HG03060 (cell line): ENCODE measurements at regions not wholly inside any gene's neighbourhood (a gene's known extent, or its start where the extent isn't known, plus 50 kb on each side); places are given as distances from the start of the nearest gene placed in this dataset.

Source experiments
- ATAC-seq: cut with Tn5 transposase; IDR thresholded peaks from one replicate; pipeline ENCODE4 v1.9.1; 2021; ENCODE audit warnings: low read depth, moderate number of reproducible peaks; ENCODE audit not compliant: unreplicated experiment

- no peak for ATAC-seq
These were observed 727.1 kb upstream of the TBX3 start for GRCh38 chr12:115411121-115411520.

DNA sequence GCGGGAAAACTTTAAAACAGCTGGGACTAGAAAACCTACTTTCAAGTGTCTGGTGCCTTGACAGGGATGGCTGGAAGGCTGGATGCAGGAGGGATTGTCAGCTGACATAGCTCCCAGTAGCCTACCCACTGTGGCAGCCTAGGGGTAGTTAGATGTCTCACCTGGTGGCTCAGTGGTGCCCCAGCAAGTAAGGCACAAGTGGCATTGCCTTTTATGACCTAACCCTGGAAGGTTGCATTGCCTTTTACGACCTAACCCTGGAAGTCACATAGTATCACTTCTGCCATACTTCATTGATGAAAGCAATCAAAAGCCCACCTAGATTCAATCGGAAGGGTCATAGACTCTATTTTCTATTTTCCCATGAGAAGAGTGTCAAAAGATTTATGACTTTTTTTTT, 724.7 kb upstream of the TBX3 start:
- no peak for ATAC-seq

DNA sequence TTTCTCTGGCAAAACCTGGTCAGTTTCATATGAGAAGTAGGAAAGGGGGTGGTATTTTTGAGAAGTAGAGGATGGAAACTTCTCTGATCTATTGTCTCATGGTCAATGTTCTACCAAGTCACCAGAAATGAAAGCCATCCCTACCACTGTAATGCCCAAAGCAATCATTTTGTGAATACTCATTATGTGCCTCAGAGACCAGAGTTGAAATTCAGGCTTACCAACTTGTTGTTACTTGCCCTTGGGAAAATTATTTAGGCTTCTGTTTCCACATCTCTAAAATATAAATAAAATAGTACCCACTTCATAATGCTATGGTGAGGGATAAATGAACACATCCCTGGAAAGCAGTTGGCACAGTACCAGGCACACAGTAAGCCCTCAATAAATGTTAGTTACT, 723.7 kb upstream of the TBX3 start:
- no peak for ATAC-seq

DNA sequence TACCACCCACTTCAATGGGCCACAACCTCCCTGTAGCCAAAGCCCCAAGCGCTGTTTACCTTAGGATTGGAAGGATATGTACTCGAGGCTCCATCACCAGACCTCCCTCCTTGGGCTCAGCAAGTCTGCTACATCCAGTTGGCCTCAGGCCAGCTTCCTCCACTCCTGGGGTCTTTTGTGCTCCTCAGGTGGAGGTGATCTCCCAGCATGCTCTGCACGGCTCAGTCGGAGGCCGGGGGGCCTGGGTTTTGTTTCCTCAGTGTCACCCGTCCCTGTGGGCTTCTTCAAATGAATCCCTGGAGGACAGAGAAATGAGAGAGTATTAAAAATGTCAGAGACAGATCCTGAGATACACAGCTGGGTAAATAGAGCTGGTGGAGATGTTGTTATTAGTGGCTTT, 723.1 kb upstream of the TBX3 start:
- no peak for ATAC-seq

GRCh38 chr12:115405471-115405860, 721.5 kb upstream of the TBX3 start:
- ATAC-seq, result no peak

DNA sequence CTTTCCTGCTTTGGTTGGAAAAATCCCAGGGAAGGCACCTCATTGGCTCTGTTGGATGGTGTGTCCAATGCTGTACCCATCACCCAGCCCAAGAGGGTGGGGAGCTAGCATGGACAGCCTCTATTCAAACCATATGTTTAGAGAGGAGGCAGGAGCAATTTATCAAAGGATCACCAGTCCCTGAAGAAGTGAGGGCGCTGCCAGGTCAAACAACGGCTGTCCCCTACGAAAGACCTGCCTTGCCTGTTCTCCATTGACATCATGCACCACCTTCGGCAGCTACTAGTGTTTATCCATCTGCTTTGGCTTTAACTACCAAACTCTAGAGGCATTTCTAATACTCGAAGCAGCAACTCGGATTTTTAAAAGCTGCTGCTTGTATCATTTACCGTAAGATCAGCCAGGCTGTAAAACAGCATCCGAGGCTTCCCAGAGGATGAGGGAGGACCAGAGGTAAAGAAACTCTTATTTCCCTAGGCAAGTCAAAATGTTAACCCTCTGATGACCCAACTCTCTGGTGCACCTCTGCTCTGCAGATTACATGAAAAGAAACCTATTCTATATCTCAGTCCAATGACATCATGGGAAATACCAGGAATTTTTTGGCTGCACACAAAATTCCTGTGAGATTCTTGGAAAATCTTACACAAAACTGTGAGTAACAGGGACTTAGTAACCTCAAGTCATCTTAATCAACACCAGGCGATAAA, 720.9 kb upstream of the TBX3 start:
- ATAC-seq, result no peak

DNA sequence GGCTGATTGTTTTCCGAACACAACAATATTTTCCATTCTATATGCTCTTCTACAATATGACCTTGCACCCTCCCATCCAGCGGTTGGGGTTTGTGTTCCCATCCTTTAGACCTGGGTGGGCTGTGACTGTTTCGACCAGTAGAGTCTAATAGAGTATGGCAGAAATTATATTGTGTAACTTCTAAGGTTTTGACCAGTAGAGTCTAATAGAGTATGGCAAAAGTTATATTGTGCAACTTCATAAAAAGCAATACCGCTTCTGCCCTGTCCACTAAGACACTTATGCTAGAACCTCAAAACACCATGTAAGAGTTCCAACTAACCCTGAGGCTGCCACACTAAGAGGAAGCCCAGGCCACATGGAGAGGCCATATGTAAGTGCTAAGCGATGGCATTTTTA, 719.7 kb upstream of the TBX3 start:
- no peak for ATAC-seq

DNA sequence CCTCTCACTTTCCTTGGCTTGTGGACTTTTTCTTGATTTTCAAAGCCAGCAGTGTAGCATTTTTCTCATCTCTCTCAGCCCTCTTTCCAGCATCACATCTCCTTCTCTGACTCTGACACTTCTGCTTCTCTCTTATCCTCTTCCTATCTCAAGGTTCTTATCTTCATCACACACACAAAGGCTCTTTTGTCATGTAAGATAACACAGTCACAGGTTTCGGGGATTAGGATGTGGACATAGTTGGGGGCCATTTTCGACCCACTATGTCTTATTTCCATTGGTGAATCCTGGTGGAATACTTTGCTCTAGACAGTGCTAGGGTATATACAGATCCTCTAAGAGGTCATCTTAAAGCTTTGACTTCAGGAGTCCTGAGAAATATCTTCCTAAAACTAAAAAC, 719.3 kb upstream of the TBX3 start:
- ATAC-seq, result no peak

DNA sequence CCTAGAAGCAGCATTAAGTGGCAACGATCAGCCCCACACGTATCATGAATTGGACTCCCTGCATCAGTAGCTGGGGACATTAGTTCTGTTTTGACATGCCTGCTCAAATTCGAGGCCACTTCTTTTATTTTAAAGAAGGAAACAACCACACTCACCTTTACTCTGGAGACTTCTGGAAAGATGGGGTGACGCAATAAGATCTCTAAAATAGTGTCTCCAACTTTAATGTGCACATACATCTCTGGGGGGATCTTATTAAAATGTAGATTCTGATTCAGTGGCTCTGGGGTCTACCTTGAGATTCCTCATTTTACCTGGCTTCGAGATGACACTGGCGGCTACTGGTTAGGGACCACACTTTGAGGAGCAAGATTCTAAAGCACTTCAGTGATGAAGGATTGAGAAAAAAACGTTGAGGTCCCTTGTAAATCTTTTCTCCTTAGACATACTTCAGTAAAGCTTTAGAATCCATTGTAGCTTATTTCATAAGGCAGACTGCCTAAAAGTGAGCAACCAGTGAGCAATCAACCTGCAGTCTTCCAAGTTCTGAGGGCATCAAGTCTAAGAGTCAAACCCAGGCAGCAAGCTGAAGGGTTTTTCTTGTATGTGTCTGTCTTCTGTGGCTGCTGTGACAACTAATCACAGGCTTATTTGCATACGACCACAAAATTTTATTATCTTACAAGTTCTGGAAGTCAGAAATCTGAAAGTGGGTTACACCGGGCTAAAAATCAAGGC, 718.6 kb upstream of the TBX3 start:
- ATAC-seq, result no peak

DNA sequence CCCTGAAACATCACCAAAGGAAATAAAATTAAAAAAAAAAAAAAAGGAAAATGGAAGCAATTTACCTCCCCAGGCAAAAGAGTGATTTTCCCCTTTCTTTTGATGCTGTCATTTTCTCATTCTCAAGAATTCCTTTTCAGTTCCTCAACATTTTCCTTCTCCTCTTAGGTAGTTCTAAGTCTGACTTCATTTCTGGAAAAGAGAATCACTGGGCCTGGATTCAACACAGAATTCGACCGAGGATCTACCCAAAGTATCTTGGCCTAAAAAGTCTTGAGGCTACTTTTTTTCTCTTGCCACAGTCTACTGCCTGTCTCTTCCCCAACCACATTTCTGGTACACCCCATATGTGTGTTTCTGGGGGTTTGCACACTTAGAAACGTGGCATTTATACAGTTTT, 717.8 kb upstream of the TBX3 start:
- ATAC-seq, result no peak

DNA sequence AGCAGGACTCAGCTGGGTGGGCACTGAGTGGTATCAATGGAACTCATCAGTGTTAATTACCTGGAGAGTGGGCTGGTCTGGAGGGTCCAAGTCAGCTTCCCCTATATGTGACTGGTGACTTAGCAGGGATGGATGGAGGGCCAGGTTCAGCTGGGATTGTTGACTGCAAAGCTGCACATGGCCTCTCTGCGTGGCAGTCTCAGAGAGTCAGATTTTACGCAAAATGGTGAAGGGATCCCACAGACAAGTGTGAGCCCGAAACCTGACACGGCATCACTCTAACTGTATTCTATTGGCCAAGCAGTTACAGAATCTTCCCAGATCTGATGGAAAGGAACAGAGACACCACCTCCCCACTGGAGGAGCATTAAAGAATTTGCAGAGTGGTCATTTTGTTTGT, 716.0 kb upstream of the TBX3 start:
- ATAC-seq, result no peak

DNA sequence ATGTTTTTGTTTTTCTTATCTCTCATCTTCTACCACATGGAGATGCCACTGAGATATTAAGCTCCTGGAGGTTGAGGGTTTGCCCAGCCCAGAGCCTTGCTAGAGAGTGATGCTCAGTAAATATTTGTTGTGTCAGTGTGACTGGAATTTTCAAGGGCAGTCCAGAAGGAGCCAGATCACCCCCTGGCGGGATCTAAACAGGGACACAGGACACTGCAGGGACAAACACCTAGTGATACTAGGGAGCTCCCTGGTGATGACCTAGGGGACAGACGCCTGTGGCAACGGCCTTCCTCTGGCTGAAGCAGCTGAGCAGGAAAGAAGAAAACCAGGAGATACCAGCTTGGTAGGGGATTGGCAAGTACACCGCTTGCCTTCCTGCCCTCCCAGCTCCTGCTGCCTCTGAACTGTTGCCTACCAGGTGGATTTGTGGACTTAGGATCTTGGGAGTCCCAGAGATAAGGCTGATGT, 714.4 kb upstream of the TBX3 start:
- no peak for ATAC-seq

DNA sequence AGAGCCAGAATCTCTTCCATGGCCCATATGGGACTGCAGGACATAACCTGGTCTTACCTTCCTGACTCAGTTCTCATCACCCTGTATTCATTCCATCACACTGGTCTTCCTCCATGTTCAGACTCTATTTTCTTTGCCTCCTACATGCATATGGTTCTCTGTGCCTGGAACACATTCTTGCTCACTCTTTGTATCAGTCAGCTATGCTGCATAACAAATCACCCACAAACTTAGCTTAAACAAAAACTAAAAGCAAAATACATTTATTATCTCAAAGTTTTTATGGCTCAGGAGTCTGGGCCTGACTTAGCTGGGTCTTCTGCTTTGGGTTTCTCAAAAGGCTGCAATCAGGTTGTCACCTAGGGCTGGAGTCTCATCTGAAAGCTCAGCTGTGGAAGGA, 712.6 kb upstream of the TBX3 start:
- ATAC-seq, result no peak

DNA sequence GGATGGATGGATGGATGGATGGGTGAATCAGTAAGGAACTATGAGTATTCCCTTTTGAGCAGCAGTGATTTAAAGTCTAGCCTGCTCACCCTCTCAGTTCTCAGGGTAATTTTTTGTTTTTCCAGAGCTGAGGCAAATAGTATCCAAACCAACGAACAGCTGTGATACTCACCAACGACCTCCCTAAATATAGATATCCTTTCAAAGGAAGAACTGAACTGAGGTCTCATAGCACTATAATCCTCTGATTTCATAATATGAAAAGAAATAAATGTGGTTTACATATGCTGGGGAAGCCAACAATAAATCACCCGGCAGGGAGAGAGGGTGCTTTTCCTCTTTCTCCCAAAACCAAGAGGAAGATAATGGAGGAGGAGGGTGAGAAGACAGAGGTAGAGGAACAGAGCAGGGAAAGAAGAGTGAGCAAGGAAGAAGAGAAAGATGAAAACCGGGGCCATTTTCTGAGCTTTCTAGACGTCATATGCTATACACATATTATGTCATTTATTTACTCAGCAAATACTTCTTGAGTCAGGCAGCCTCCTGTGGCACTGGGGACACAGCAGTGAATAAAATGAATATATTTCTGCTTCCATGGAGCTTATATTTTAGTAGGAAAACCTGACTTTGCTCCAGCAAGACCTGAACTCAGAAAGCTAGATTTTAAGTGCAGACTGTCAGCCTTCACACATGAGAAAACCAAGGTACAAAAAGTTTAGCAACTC, 710.7 kb upstream of the TBX3 start:
- no peak for ATAC-seq

DNA sequence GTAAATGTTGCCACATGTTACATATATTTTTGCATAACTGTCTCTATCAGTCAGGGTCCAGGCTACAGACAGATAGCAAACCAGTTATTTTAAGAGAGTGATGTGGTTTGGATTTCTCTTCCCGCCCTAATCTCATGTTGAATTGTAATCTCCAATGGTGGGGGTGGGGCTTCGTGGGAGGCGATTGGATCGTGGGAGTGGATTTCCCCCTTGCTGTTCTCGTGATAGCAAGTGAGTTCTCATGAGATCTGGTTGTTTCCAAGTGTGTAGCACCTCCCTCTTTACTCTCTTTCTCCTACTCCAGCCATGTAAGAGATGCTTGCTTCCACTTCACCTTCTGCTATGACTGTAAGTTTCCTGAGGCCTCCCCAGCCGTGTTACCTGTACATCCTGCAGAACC, 704.2 kb upstream of the TBX3 start:
- no peak for ATAC-seq

DNA sequence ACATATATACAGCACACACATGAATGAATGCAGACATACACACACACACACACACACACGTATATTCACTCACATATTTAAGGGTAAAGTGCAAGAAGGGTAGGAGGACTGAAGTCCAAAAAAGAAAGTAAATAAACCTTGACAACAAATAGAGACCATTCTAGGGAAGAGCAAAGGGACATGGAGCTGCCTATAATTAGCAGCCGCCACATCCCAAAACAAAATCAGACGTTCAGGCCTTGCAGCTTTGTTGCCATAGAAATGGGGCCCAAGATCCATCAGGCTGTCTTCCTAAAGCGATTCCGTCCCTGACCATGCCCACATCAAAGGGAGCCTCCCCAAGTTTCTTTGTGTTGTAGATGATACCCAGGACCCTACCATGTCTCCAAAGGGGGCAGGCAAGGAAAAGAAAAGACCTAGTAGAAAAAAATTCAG, 703.5 kb upstream of the TBX3 start:
- ATAC-seq, result no peak

DNA sequence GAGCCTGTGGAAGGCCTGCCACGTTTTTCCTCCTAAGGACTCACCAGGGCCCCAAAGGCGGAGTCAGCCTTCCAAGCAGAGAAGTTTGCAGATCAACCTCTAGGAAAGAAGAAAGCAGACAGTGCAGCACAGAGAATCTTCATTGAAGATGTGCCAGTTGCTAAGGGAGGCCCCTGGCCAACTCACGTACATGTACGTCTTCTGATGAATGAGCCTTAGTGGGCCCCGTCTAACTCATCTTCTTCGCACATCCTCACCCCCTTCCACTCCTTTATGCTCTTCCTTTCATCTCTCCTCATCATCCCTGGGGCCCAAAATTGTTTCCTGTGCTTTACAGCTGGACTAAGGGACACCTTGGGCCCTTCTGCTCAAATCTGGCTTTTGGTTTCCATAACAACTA, 703.0 kb upstream of the TBX3 start:
- no peak for ATAC-seq

DNA sequence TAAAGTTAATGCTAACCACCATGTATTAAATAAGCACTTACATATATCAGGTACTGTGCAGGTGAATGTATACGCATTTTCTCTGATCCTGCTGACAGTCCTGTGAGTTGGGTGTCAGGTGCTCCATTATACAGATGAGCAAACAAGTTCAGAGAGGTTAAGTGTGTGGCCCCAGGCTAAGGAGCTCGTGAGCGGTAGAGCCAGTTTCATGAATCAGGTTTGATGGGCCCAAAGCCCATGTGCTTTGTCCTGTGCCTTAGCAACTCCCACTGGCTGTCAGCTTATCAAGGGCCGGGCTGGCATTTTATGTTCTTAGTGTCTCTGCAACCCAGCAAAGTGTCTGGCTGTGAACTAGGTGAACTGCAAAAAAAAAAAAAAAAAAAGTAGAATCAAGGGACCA, 701.2 kb upstream of the TBX3 start:
- ATAC-seq, result no peak

DNA sequence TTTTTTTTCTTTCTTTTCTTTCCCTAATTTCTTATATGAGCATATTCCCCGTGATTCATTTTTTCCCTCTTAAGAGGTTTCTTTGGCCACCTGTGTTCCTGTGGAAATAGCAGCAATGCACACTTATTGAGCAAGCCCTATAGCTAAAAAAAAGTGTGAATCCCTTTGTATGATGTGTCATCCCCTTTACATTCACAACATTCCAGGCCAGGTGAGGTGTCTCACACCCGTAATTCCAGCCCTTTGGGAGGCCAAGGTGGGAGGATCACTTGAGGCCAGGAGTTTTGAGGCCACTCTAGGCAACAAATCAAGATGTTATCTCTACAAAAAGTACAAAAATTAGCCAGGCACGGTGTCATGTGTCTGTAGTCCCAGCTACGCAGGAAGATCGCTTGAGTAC, 700.4 kb upstream of the TBX3 start:
- ATAC-seq, result no peak

GRCh38 chr12:115383668-115384067, 699.7 kb upstream of the TBX3 start:
- ATAC-seq, result no peak

- ATAC-seq, result no peak
These were observed 698.7 kb upstream of the TBX3 start for GRCh38 chr12:115382681-115383080.
